GM04504 (cell line): ENCODE measurements at regions not wholly inside any gene's neighbourhood (a gene's known extent, or its start where the extent isn't known, plus 50 kb on each side); places are given as distances from the start of the nearest gene placed in this dataset.

Source experiments
- DNase-seq: peaks from one replicate; pipeline ENCODE4 v3.0.0-alpha.2; 2012; ENCODE audit warnings: low read depth

- no peak for DNase-seq
These were observed 158.5 kb downstream of the HERPUD2 start for GRCh38 chr7:35536396-35536826.

GRCh38 chr7:35533902-35534301 is 161.0 kb downstream of the HERPUD2 start:
- DNase-seq = no peak

DNA sequence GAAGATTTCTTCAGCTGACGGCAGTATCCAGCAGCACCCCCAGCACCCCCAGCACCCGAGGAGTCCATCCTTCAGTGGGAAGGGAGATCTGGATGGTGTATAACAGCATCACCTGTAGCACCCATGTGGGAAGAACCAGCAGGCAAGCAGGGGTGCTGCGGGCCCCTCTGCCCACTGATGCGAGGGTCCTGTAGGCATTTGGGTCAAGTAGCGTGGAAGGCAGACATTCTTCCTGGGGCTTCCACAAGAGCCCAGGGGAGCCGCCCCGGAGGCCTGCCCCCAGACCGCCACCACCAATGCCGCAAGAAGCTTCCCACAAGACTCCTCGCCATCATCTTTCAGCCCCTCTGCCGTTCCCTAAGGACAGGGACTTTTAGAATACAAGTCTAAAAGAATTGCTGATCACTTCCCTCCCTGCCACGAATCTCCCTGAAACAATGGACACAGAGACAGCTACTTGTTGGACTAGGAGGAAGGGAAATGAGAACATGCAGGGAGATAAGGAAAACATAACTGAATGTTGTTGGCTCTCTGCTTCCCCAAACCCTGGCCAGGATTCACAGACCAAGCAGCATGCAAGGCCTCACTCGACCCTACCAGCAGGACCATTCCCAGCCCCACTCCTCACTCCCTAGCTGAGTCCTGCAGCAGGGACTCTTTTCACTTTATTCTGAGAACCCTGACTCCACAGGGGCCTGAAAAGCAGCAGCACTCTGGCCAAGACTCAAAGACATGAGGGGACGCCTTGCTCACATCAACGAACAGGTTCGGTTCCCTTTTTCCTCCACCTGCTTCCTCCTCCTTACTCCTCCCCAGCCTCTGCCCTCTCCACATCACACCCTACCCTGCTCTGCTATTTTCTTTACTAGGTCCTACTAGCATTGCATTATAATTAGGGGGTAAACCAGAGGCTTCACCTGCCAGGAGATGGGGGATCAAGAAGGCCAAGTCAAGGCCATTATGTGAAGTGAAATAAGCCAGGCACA is 164.5 kb downstream of the HERPUD2 start:
- DNase-seq = no peak

DNA sequence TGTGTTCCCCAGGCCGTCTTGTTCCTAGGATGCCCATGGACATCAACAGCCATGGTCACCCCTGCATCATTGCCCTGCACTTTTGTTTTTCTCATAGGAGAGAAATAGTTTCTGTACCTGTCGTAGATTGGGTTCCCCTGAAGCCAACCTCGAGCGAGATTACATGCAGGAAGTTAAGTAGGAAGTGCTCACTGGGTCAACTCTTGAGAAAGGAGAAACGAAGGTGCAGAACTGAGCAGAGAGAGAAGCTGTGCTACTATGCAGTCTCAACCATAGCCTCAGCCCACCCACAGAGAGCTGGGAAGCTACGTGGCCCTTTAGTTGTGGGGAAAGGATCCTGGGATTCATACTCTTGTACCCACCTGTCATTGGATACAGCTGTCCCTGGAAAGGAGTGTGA is 165.2 kb downstream of the HERPUD2 start:
- DNase-seq = no peak

DNA sequence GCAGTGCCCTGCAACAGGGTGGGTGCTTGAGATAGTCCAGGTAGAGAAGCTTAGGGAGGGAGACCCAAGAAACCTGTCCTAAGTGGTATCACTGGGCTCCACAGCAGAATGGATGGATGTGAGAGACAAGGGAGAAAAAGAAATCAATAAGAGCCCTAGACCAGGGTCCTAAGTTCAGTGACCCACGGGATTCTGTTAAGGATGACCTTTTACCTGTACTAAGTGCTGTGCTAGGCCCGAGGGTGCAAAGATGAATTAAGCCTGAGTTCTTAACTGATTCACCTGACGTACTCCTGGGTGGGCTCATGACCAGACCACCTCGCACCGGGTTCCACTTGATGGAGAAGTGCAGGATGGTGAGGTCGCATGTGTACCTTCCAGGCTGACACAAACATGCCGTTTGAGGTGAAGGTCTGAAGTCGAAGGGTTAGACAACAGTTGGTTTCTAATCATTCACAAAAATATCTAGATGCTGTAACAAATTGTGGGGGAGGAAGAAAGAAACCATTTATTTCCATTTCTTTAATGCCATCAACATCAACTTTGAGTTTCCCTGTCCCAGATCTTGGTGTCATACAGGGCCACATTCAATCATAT is 166.5 kb downstream of the HERPUD2 start:
- no peak for DNase-seq

DNA sequence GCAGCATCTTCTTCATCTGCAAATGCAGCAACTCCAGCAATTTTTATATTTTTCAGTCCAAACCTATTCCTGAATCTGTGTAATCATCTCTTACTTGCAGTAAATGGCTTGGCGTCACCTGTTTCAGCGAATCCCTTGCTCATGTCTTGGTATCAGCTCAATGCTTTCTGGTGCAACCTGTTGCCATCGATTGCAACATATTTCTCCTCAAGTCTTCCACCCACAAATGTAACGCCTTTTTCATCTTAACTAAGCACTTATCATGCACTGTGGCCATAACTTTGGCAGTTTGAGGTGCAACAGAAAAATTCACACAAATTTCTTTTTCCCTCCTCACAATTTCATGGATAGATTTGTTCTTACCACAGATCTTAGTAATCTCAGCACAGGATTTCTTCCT is 168.3 kb downstream of the HERPUD2 start:
- DNase-seq = no peak

GRCh38 chr7:35524112-35524804 is 170.7 kb downstream of the HERPUD2 start:
- DNase-seq = no peak

- DNase-seq = no peak
These were observed 171.6 kb downstream of the HERPUD2 start for GRCh38 chr7:35523292-35523691.

DNA sequence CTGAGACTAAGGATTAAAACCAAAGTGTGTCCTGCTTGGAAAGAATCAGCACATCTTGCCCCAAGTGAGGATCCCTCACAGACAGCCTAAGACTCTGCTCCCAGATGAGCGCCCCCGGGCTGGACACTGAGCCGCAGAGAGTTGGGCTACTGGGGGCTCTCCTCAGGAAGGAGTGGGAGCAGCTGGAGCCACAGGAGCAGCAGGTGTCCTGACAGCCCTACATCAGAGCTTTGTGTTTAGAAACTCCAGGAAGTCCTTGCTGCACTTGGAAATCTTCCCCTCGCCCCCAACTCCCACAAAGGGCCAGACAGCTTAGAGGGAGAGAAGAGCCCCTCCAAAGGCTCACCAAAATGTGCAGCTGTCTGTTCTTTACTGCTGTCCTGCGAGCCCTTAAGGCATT is 172.2 kb downstream of the HERPUD2 start:
- no peak for DNase-seq

- DNase-seq = no peak
These were observed 173.0 kb downstream of the HERPUD2 start for GRCh38 chr7:35521941-35522340.

DNA sequence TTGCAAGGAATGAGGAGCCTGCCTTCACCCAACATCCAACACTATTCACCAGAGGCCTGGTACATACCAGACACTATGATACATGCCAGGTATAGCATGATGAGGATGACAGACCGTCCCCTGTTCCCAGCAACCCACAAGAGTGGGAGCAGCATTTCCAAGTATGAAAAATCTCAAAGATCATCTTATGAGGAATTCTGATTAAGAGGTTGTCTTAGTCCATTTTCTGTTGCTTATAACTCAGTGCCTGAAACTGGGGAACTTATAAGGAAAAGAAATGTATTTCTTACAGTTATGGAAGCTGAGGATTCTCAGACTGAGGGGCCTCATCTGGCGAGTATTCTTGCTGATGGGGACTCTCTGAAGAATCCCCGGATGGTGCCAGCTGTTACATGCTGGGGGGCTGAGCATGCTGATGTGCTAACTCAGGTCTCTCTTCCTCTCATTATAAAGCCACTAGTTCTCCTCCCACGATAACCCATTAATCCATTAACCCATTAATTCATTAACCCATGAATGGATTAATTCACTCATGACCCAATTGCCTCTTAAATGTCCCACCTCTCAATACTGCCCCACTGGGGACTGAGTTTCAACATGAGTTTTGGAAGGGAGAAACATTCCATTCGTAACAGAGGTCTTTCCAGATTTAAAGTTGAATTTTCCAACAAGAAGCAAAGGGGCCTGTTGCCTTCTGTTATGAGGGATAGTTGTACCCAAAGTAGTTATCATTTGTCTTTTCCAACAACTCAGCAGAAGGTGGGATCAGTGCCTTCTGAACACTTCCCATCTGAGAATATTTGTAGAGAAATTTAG is 173.9 kb downstream of the HERPUD2 start:
- DNase-seq = no peak

- DNase-seq = peak; percentile 32
These were observed 174.7 kb downstream of the HERPUD2 start for GRCh38 chr7:35519971-35520809.

DNA sequence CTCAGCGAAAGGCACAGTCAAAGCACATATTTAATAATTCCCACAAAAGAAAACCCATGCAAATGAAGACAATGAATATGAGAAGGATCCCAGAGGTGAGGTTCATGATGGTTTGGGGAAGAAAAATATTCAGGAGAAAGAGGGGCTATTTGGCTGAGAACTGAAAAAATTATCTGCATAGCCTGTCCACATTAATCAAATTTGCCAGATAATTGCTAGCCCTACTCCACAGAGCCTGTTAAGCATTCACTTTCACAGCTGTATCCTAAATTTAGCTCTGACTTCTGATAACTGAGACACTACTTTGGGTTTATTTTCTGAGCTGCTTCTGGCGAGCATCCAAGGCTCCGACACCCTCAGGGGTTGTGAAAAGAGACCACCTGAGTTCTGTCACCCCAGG is 176.2 kb downstream of the HERPUD2 start:
- DNase-seq = no peak

- DNase-seq = no peak
These were observed 178.4 kb downstream of the HERPUD2 start for GRCh38 chr7:35516498-35516897.

- peak; percentile 0 for DNase-seq
These were observed 181.1 kb downstream of the HERPUD2 start for GRCh38 chr7:35513828-35514227.

DNA sequence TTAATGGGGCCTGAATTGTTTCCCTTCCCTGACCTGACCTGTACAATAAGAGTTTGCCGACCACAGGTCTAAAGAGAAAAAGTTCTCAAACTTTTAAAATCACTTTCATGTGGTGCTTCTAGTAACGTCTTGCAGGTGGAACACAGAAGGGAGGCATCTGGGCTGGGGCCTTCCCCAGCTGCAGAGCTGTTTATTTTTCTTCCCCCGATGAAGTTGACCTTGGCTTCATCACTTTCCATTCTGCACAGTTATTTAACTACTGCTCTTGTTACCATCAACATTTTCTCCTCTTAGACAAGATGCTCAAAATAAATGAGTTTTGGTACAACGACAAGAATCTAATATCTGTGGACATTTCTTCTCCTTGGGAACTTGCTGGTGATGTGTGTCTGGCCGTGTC is 181.7 kb downstream of the HERPUD2 start:
- no peak for DNase-seq

DNA sequence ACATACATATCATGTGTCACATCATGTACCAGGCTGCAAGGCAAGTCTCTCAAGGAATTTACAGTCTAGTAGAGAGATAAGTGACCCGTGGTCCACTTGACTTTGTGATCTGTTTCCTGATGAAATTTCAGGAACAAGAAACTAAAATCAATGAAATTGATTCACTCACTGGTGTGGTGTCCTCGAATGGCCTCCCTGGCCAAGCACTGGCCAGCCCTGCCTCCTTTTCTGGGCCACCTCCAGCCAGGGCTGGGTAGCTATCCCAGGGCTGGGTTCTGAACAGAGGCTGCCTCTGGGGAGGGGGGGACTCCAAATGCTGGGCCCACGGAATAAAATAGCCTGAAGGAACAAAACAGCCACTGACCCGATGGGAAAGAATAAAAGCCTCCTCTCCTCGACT is 182.2 kb downstream of the HERPUD2 start:
- no peak for DNase-seq

GRCh38 chr7:35508623-35509400 is 186.1 kb downstream of the HERPUD2 start:
- no peak for DNase-seq

DNA sequence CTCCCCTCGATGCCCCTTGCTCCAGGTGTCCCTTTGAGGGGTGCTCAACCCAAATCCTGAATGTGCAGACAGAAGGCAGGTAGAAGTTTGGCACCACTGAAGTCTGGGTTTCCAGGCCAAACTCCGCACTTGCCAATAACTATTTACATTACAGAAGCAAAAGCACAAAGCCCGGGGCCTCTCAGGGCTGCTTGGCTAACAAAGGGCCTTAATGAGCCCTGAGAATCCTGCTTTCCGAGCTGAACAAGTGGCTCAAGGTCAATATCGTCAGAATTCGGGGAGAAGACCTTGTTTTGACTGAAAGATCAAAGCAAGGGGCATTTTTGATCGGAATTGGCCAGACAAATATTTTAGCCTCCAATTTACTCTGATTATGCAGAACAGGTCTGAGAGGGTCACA is 189.9 kb downstream of the HERPUD2 start:
- no peak for DNase-seq

- DNase-seq = no peak
These were observed 190.6 kb downstream of the HERPUD2 start for GRCh38 chr7:35504365-35504764.
